ENCODE measurements at regions not wholly inside any gene's neighbourhood (a gene's known extent, or its start where the extent isn't known, plus 50 kb on each side); places are given as distances from the start of the nearest gene placed in this dataset.

- DNase-seq (ENCODE audit: low spot score): peak; percentile 78
Measured at GRCh38 chr15:31263751-31264558, 62.7 kb upstream of the KLF13 start.

- no peak for DNase-seq (ENCODE audit: low spot score)
Measured at GRCh38 chr15:31264559-31265089, 62.0 kb upstream of the KLF13 start.

DNA sequence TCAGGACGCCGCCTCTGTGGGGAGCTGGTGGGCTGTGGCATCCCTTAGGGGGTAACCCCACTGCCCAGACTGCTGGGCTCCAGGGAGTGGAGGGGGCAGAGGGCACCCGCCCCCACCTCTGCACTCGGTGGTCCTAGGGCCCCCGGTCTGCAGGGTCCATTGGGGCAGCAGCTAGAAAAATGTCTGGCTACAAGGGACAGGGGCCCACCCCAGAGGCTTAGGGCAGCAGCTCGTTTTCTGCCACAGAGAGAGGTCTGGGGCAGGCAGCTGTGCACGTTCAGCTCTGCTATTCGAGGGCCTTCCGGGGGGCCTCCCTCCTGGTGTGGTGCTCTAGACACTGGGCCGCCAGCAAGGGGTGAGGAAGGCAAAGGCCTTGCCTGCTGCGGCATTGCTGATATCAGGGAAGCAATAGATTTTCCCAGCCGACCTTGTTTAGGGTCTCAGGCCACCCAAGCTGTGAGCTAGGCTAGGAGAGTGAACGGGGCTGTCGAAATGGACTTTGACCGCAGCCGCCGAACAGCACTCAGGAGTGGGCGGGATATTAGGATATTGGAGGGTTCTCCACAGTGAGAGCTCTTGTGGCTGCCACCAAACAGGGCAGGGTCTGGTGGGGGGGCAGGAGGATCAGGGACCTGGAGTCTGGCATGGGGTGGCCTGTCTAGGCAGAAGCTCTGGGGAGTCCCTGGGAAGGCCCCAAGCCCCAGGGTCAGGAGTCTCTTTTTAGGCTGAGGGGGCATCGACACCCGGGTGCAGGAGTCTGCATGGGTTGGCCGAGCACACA, 61.4 kb upstream of the KLF13 start:
- no peak for DNase-seq (ENCODE audit: low spot score)

- peak; percentile 88 for DNase-seq (ENCODE audit: low spot score)
Measured at GRCh38 chr15:31265871-31266711, 60.5 kb upstream of the KLF13 start.

- DNase-seq (ENCODE audit: low spot score): no peak
Measured at GRCh38 chr15:31266712-31267111, 59.9 kb upstream of the KLF13 start.

- DNase-seq (ENCODE audit: low spot score): no peak
Measured at GRCh38 chr15:31267161-31268107, 59.2 kb upstream of the KLF13 start.

DNA sequence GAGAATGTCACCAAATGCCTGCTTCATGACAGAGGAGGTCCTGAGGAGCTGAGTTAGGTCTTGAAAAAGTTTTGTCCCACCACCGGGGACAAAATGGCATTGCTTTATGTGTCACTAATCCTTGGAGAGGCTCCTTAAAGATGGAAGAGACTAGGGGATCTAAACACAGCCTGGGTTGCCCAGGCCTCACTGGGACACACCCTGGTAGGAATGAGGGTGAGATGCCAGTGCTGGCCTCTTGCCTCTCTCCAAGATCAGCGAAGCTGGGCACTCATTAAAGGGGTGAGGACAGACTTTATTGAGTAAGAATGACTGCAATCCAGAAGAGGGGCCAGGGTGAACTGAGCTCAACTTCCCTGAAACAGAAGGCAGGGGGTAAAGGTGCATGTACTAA, 58.5 kb upstream of the KLF13 start:
- no peak for DNase-seq (ENCODE audit: low spot score)

DNA sequence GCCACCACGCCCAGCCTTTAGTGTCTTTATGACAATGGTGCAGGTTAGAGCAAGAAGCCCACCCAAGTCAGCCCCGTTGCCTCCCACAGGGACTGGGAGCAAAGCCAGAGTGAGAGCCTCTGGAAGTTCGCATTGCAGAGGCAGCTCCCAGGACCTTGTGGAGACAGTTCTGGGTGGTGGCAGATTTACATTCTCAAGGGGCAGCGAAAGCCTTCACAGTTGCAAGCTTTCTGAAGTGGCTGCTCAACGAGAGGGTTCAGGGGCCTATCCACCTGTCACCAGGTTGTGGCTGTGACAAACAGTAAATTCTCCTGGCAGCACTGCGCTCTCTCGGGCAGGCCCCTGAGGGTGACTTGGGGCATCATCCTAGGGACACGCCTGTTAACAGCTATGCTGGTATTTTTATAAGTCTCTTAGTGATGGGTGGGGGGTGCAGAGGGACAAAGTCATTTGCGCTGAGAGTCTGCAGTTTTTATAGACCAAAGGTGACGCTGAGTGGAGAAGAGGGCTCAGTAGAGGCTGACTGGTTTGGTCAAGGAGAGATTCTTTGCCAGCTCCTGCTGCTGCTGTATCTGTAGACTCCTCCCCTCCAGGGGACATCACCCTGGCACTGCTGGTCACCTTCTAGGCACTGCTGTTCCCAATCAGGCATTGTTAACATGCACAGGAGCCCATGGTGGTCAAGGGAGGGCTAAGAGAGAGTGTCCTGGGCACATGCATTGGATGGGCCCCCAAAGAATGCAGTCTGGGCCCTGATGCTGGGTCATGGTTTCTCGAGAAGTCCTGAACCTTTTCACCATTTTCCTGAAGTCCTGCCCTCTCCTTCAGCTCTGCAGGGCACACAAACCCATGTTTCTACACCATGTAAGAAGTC, 57.5 kb upstream of the KLF13 start:
- DNase-seq (ENCODE audit: low spot score): no peak

DNA sequence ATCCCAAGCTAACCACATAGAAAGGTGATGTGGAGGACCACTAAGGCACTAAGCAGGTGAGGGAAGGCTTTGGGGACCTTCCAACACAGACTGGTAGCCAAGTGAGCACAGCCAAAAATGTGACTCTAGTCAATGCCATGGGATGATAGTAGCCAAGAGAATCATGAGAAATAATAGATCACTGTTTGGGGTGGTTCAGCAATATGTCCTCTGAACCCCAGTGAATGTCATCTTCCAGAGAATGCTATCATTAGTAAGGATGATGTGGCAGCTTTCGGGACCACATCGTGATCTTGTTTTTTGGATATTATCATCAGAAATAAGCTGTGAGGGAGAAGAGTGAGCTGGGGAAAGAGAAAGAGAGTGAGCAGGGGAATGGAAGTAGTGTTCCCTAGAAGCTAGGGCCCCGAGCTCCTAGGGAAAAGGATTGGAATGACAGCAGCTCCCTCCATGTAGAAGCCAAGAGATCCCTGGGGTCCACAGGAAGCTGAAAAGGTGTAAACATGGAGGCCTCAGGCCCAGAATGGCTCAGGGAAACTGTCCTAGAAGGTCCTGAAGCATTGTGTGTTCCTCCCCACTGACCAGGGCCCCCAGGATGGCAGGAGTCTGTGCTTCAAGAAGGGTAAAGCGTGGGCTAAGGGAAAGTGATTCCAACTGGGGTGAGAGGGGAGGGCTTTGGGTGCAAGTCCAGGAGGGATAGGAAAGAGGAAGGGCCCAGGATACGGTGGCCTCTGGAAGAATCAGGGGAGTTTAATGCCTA, 56.6 kb upstream of the KLF13 start:
- DNase-seq (ENCODE audit: low spot score): no peak

GRCh38 chr15:31270767-31271166, 55.9 kb upstream of the KLF13 start:
- no peak for DNase-seq (ENCODE audit: low spot score)

DNA sequence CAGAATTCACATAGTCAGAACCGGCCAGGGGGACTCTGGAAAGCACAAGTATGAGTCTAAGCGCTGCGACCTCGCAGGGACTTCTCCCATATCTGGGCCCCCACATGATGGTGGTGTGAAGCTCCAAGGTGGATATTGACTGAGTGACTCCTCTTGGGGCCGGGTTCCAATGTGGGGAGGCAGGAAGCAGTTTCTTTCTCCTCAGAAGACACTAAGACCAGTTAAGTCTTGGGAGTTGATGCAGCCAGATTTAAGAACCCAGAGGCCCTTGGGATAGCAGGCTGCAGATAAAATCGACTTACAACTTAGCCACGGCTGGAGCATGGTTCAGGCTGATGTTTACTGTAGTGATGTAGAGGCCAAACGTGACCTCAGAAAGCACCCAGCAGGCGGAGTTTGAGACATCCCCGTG, 55.4 kb upstream of the KLF13 start:
- DNase-seq (ENCODE audit: low spot score): no peak

DNA sequence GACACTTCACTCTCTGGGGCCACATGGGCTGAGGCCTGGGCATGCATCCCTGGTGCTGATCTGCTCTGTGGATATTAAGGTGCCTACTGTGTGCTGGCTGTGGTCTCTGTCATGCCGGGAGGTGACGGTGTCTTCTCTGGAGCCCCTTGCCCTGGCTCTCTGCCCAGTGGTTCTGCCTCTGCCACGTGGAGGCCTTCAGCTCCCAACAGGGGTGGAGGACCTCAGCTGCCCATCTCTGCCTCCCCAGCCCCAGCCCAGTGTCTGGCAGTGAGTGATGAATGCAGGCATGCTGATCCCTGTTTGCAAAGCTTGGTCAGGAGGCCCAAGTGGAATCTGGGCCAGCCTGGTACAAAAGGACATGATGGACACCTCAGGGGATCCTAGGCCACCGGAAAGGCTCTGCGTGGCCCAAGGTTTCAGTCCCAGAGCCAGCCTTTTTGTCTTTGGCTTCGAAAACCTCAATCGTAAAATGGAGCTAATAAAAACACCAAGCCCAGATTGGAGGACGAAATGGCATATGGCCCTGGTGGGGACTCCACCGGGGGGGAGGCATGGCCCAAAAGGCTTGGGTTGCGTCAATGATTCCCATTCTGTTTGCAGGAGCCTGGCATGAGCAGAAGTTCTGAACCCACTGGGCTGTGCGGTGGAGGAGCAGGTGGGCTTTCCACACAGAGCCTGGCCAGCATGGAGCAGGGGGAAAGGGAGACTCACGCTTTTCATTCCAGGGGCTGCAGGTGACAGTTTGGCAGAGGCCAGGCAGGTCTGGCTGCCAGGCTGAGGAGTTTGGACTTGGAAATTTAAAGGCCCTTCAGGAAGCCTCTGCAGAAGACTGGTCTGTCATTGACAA, 54.7 kb upstream of the KLF13 start:
- DNase-seq (ENCODE audit: low spot score): no peak

GRCh38 chr15:31272558-31273257, 53.9 kb upstream of the KLF13 start:
- DNase-seq (ENCODE audit: low spot score): no peak

- no peak for DNase-seq (ENCODE audit: low spot score)
Measured at GRCh38 chr15:31273258-31273941, 53.2 kb upstream of the KLF13 start.

DNA sequence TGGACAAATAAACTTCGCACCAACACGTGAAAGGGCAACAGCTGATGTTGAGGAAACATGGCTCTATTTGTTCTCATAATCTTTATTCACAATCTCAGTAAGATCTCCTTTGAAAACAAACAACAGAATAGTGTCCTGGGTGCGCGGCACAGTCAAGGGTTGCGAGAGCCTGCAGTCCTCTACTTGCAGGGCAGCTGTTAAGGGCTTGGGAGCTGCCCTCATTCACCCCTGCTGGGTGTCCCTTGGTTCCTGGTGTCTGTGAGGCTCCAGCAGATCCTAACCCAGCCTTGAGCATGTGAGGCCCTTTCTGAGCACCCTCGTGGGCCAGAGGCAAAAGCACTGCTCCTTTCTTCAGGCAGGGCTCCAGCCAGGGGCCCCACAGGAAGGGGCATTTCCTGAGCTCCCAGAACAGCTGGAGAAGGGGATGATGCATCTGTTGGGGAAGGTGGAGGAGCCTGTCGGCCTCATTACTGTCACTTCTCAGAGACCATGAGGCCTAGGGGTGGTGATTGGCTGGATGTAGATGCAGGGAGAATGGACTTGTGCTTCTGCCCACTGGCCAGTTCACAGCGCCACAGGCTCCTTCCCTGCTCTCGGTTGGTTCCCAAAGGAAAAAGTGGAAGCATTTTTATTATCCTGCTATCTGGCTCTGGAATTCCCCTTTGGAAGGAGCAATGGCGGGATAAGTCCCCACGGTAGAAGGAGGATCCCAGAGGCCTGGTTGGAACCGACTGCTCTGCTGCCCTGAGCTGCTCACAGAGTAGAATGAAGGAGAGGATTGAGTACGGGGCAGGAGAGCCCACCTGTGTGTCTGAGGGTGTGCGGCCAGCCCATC, 51.9 kb upstream of the KLF13 start:
- DNase-seq (ENCODE audit: low spot score): no peak

Measured in CD4-positive, alpha-beta T cell treated with Interleukin-6 at 100 ng/mL for 8 hours (primary cell).